Endodermal cell (in vitro differentiated cells): ENCODE measurements at regions not wholly inside any gene's neighbourhood (a gene's known extent, or its start where the extent isn't known, plus 50 kb on each side); places are given as distances from the start of the nearest gene placed in this dataset.

Source experiments
- DNase-seq: peaks from one replicate; pipeline ENCODE4 v3.0.0-alpha.2; 2017
- H3K27ac ChIP-seq: 2 replicates; pipeline ENCODE4 v1.5.1; 2013; ENCODE audit warnings: mild to moderate bottlenecking, low read depth, low read length, moderate library complexity
- H3K27me3 ChIP-seq: 2 replicates; pipeline ENCODE4 v1.6.1; 2013; ENCODE audit warnings: mild to moderate bottlenecking, low read length, moderate library complexity; ENCODE audit not compliant: insufficient read depth, control insufficient read depth, poor library complexity, severe bottlenecking
- H3K36me3 ChIP-seq: 2 replicates; pipeline ENCODE4 v1.7.0; 2013; ENCODE audit warnings: mild to moderate bottlenecking, low read length, moderate library complexity; ENCODE audit not compliant: control insufficient read depth, insufficient read depth
- H3K4me1 ChIP-seq: one replicate; pipeline ENCODE4 v1.7.0; 2013; ENCODE audit warnings: low read length; ENCODE audit not compliant: control insufficient read depth, insufficient read depth
- H3K4me3 ChIP-seq: 2 replicates; pipeline ENCODE4 v1.5.1; 2013; ENCODE audit warnings: mild to moderate bottlenecking, low read length, moderate library complexity
- H3K9ac ChIP-seq: 2 replicates; pipeline ENCODE4 v1.6.1; 2013; ENCODE audit warnings: mild to moderate bottlenecking, low read length, moderate library complexity; ENCODE audit not compliant: poor library complexity, severe bottlenecking; ENCODE audit errors: extremely low read depth
- H3K9me3 ChIP-seq: 2 replicates; pipeline ENCODE4 v1.6.1; 2013; ENCODE audit warnings: mild to moderate bottlenecking, low read length, moderate library complexity; ENCODE audit not compliant: control insufficient read depth
- H3K27ac Mint-ChIP-seq: 2 replicates; pipeline ENCODE4 v1.8.0; 2020; ENCODE audit warnings: mixed read lengths
- H3K27me3 Mint-ChIP-seq: 2 replicates; pipeline ENCODE4 v1.8.0; 2021; ENCODE audit warnings: mild to moderate bottlenecking, mixed read lengths; ENCODE audit not compliant: insufficient read depth
- H3K36me3 Mint-ChIP-seq: 2 replicates; pipeline ENCODE4 v1.8.0; 2020; ENCODE audit warnings: low read depth, mixed read lengths
- H3K4me1 Mint-ChIP-seq: 2 replicates; pipeline ENCODE4 v1.8.0; 2020; ENCODE audit warnings: mixed read lengths
- H3K4me3 Mint-ChIP-seq: 2 replicates; pipeline ENCODE4 v1.8.0; 2020; ENCODE audit warnings: mild to moderate bottlenecking, moderate library complexity, mixed read lengths
- H3K9me3 Mint-ChIP-seq: 2 replicates; pipeline ENCODE4 v1.8.0; 2020; ENCODE audit warnings: mild to moderate bottlenecking, mixed read lengths
- CTCF ChIP-seq: fragments of 200-600 bp; sonication (generic); conservative IDR thresholded peaks from 2 replicates; pipeline ENCODE4 v1.5.0; 2021; ENCODE audit warnings: antibody characterized with exemption, mild to moderate bottlenecking
- WGBS, 2 experiments: methylation state at CpG; one replicate each; pipeline versions ENCODE4 v1.1.5 to v1.1.7; 2013; ENCODE audit warnings: missing lambda C conversion rate in 2 of 2, mixed read lengths in 1 of 2; ENCODE audit not compliant: insufficient coverage in 1 of 2, insufficient read length in 1 of 2; 5-methylcytosine and 5-hydroxymethylcytosine counted together

- TF ChIP-seq CTCF, result no peak
- Mint-ChIP-seq H3K27ac (no peak overlapping the region), H3K36me3 (no peaks in the 10 kb centered on the region), H3K4me1 (no peaks in the 10 kb centered on the region), H3K4me3 (no peak overlapping the region), H3K9me3 (peaks cover 9% of the 10 kb centered on the region), H3K27me3 (no peaks in the 10 kb centered on the region)
- Histone ChIP-seq H3K9me3 (no peaks in the 10 kb centered on the region), H3K36me3 (no peaks in the 10 kb centered on the region), H3K9ac (no peak overlapping the region), H3K27me3 (no peaks in the 10 kb centered on the region), H3K4me3 (no peak overlapping the region), H3K4me1 (no peaks in the 10 kb centered on the region), H3K27ac (no peak overlapping the region)
- DNase-seq, result peak; percentile 24
- WGBS, 2 experiments, result 94 to 96% methylated on average over 33 of the region's 33 CpGs
These were observed 207.4 kb downstream of the DLL1 start for GRCh38 chr6:170083236-170084051.

- Mint-ChIP-seq H3K4me1 (no peaks in the 10 kb centered on the region), H3K9me3 (peaks cover 12% of the 10 kb centered on the region), H3K36me3 (no peaks in the 10 kb centered on the region), H3K27ac (no peak overlapping the region), H3K4me3 (no peak overlapping the region), H3K27me3 (no peaks in the 10 kb centered on the region)
- Histone ChIP-seq H3K4me3 (no peak overlapping the region), H3K9ac (no peak overlapping the region), H3K4me1 (no peaks in the 10 kb centered on the region), H3K9me3 (no peaks in the 10 kb centered on the region), H3K36me3 (no peaks in the 10 kb centered on the region), H3K27me3 (no peaks in the 10 kb centered on the region), H3K27ac (no peak overlapping the region)
- TF ChIP-seq CTCF, result no peak
- 86 to 92% methylated on average over 5 to 12 of the region's 12 CpGs for WGBS, 2 experiments
- DNase-seq, result peak; percentile 37
These were observed 208.2 kb downstream of the DLL1 start for GRCh38 chr6:170082531-170083187.

GRCh38 chr6:170082067-170082466, 208.8 kb downstream of the DLL1 start:
- Mint-ChIP-seq H3K27ac (no peak overlapping the region), H3K36me3 (no peaks in the 10 kb centered on the region), H3K4me1 (no peaks in the 10 kb centered on the region), H3K27me3 (no peaks in the 10 kb centered on the region), H3K9me3 (peaks cover 11% of the 10 kb centered on the region), H3K4me3 (no peak overlapping the region)
- H3K36me3 ChIP-seq, result no peaks in the 10 kb centered on the region
- no peak overlapping the region for H3K27ac ChIP-seq
- no peaks in the 10 kb centered on the region for H3K27me3 ChIP-seq
- no peak overlapping the region for H3K4me3 ChIP-seq
- no peaks in the 10 kb centered on the region for H3K4me1 ChIP-seq
- TF ChIP-seq CTCF, result no peak
- no peak overlapping the region for H3K9ac ChIP-seq
- DNase-seq, result peak; percentile 35
- 92% methylated on average over 6 to 13 of the region's 13 CpGs for WGBS, 2 experiments
- no peaks in the 10 kb centered on the region for H3K9me3 ChIP-seq
